ENCODE measurements at regions not wholly inside any gene's neighbourhood (a gene's known extent, or its start where the extent isn't known, plus 50 kb on each side); places are given as distances from the start of the nearest gene placed in this dataset.
A peak's percentile ranks its signal among the peaks of the same experiment; 100 is the strongest.
"Not testable (repeated sequence)": the region's sequence is repeated elsewhere in the genome, so short reads cannot be mapped to it uniquely, and the experiment has no call there.

- DNase-seq: no peak
These were observed 51.1 kb upstream of the NUDT6 start for GRCh38 chr4:122973465-122973864.

- no peak for DNase-seq
These were observed 53.7 kb upstream of the NUDT6 start for GRCh38 chr4:122976111-122976510.

- no peak for DNase-seq
These were observed 54.7 kb upstream of the NUDT6 start for GRCh38 chr4:122977103-122977502.

- no peak for DNase-seq
These were observed 55.7 kb upstream of the NUDT6 start for GRCh38 chr4:122978109-122978508.

- DNase-seq: no peak
These were observed 56.4 kb upstream of the NUDT6 start for GRCh38 chr4:122978789-122979188.

- no peak for DNase-seq
These were observed 58.5 kb upstream of the NUDT6 start for GRCh38 chr4:122980860-122981259.

- DNase-seq: no peak
These were observed 66.3 kb upstream of the NUDT6 start for GRCh38 chr4:122988696-122989095.

GRCh38 chr4:122990891-122991290 lies 68.5 kb upstream of the NUDT6 start:
- DNase-seq: no peak

- no peak for DNase-seq
These were observed 69.7 kb upstream of the NUDT6 start for GRCh38 chr4:122992057-122992456.

- DNase-seq: no peak
These were observed 70.2 kb upstream of the NUDT6 start for GRCh38 chr4:122992641-122993040.

GRCh38 chr4:122996350-122996749 lies 74.0 kb upstream of the NUDT6 start:
- DNase-seq: no peak

GRCh38 chr4:122997463-122998101 lies 75.2 kb upstream of the NUDT6 start:
- DNase-seq: peak; percentile 20

GRCh38 chr4:123004079-123004478 lies 81.7 kb upstream of the NUDT6 start:
- DNase-seq: not testable (repeated sequence)

- DNase-seq: not testable (repeated sequence)
These were observed 82.7 kb upstream of the NUDT6 start for GRCh38 chr4:123005126-123005525.

GRCh38 chr4:123007679-123008078 lies 85.3 kb upstream of the NUDT6 start:
- DNase-seq: no peak

- not testable (repeated sequence) for DNase-seq
These were observed 90.0 kb upstream of the NUDT6 start for GRCh38 chr4:123012416-123012815.

GRCh38 chr4:123014038-123014437 lies 91.6 kb upstream of the NUDT6 start:
- DNase-seq: no peak

GRCh38 chr4:123017078-123017477 lies 94.7 kb upstream of the NUDT6 start:
- DNase-seq: no peak

- DNase-seq: no peak
These were observed 95.4 kb upstream of the NUDT6 start for GRCh38 chr4:123017636-123018395.

- no peak for DNase-seq
These were observed 96.0 kb upstream of the NUDT6 start for GRCh38 chr4:123018396-123018775.

- no peak for DNase-seq
These were observed 97.9 kb upstream of the NUDT6 start for GRCh38 chr4:123020285-123020684.

GRCh38 chr4:123023647-123024046 lies 101.2 kb upstream of the NUDT6 start:
- no peak for DNase-seq

- DNase-seq: no peak
These were observed 102.3 kb upstream of the NUDT6 start for GRCh38 chr4:123024710-123025109.

GRCh38 chr4:123025398-123025797 lies 103.0 kb upstream of the NUDT6 start:
- no peak for DNase-seq

GRCh38 chr4:123026015-123026414 lies 103.6 kb upstream of the NUDT6 start:
- DNase-seq: peak; percentile 16
